ENCODE measurements at regions not wholly inside any gene's neighbourhood (a gene's known extent, or its start where the extent isn't known, plus 50 kb on each side); places are given as distances from the start of the nearest gene placed in this dataset.

- TF ChIP-seq CTCF (IDR thresholded peaks at IDR 0.05) (no peak), POLR2A (IDR thresholded peaks at IDR 0.05) (no peak)
These were observed 180.6 kb upstream of the PAPPA start for GRCh38 chr9:115972843-115973595.
